OCI-LY3 (cell line): ENCODE measurements at regions not wholly inside any gene's neighbourhood (a gene's known extent, or its start where the extent isn't known, plus 50 kb on each side); places are given as distances from the start of the nearest gene placed in this dataset.
A peak's percentile ranks its signal among the peaks of the same experiment; 100 is the strongest.

Experiments
- H2AFZ ChIP-seq: fragments of 200-600, 300-600 bp; shearing (Covaris generic); 2 replicates; pipeline ENCODE4 v1.6.0; 2014; ENCODE audit warnings: antibody characterized with exemption, low read depth, low read length
- H3K27ac ChIP-seq: fragments of 200-600, 300-600 bp; sonication (generic); 2 replicates; pipeline ENCODE4 v1.5.1; 2014; ENCODE audit warnings: mild to moderate bottlenecking, low read length, moderate library complexity, mixed read lengths
- H3K27me3 ChIP-seq: fragments of 200-600, 300-600 bp; sonication (generic); 2 replicates; pipeline ENCODE4 v1.6.1; 2014; ENCODE audit warnings: low read depth, low read length, mixed read lengths
- H3K36me3 ChIP-seq: fragments of 200-600, 300-600 bp; sonication (generic); replicated peaks from 2 replicates; pipeline ENCODE3; 2014; ENCODE audit warnings: low read depth, low read length, mixed read lengths
- H3K4me1 ChIP-seq: fragments of 300-600, 200-600 bp; sonication (generic); 2 replicates; pipeline ENCODE4 v1.6.1; 2014; ENCODE audit warnings: low read length, mixed read lengths
- H3K4me2 ChIP-seq: fragments of 200-600, 300-600 bp; sonication (generic); 2 replicates; pipeline ENCODE4 v1.6.1; 2014; ENCODE audit warnings: low read length, mixed read lengths
- H3K4me3 ChIP-seq: fragments of 300-600, 200-600 bp; sonication (generic); 2 replicates; pipeline ENCODE4 v1.5.1; 2014; ENCODE audit warnings: antibody characterized with exemption, mild to moderate bottlenecking, low read length, moderate library complexity
- H3K79me2 ChIP-seq: fragments of 300-600, 200-600 bp; shearing (Covaris generic); 2 replicates; pipeline ENCODE4 v1.6.1; 2014; ENCODE audit warnings: mild to moderate bottlenecking, low read length, mixed read lengths
- H3K9ac ChIP-seq: fragments of 300-600, 200-600 bp; shearing (Covaris generic); 2 replicates; pipeline ENCODE4 v1.6.0; 2014; ENCODE audit warnings: mild to moderate bottlenecking, low read length, moderate library complexity
- H3K9me3 ChIP-seq: fragments of 200-600, 300-600 bp; shearing (Covaris generic); 2 replicates; pipeline ENCODE4 v1.6.1; 2014; ENCODE audit warnings: low read length, mixed read lengths; ENCODE audit not compliant: insufficient read depth
- H4K20me1 ChIP-seq: fragments of 200-600, 300-600 bp; sonication (generic); 2 replicates; pipeline ENCODE4 v1.6.1; 2016; ENCODE audit warnings: low read length, mixed read lengths; ENCODE audit not compliant: insufficient read depth
- EZH2phosphoT487 ChIP-seq: fragments of 200-600 bp; shearing (Covaris generic); IDR thresholded peaks from 2 replicates; pipeline ENCODE4 v1.6.1; 2018; ENCODE audit warnings: antibody characterized with exemption, mixed run types, low read depth
- TF ChIP-seq, protein P1 (sequence below): fragments of 200-600, 300-600 bp; sonication (generic); IDR thresholded peaks from 2 replicates; pipeline ENCODE4 v1.5.1; 2014; ENCODE audit warnings: antibody characterized with exemption, low read length, low read depth

DNA sequence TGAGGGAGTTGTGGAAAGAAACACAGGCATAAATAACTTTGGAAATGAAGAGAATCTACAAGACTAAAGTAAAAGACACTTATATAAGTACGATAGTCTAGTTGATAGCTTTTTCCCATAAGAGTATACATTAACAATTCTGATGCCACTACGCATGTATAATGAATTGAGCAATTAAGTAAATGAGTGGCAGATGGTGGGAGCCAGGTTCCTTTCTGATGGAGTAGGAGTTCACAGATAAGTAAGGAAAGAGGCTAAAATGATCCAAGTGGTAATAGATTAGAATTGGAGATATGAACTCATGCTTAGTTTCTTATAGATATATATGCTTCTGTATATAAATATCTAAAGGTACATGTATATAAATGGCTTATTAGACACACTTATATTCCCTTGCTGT, 368.3 kb downstream of the FAM181B start:
- Histone ChIP-seq H3K4me2 (no peak overlapping the region), H4K20me1 (no peaks in the 10 kb centered on the region), H3K9ac (no peak overlapping the region), H3K27me3 (no peaks in the 10 kb centered on the region), H3K79me2 (no peaks in the 10 kb centered on the region), H3K36me3 (no peaks in the 10 kb centered on the region), H3K4me3 (no peak overlapping the region), H3K4me1 (no peaks in the 10 kb centered on the region), H3K27ac (no peak overlapping the region), H2AFZ (no peak overlapping the region), H3K9me3 (no peaks in the 10 kb centered on the region)
- TF ChIP-seq, protein P1, sequence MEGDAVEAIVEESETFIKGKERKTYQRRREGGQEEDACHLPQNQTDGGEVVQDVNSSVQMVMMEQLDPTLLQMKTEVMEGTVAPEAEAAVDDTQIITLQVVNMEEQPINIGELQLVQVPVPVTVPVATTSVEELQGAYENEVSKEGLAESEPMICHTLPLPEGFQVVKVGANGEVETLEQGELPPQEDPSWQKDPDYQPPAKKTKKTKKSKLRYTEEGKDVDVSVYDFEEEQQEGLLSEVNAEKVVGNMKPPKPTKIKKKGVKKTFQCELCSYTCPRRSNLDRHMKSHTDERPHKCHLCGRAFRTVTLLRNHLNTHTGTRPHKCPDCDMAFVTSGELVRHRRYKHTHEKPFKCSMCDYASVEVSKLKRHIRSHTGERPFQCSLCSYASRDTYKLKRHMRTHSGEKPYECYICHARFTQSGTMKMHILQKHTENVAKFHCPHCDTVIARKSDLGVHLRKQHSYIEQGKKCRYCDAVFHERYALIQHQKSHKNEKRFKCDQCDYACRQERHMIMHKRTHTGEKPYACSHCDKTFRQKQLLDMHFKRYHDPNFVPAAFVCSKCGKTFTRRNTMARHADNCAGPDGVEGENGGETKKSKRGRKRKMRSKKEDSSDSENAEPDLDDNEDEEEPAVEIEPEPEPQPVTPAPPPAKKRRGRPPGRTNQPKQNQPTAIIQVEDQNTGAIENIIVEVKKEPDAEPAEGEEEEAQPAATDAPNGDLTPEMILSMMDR, result no peak
- no peak for TF ChIP-seq EZH2phosphoT487

DNA sequence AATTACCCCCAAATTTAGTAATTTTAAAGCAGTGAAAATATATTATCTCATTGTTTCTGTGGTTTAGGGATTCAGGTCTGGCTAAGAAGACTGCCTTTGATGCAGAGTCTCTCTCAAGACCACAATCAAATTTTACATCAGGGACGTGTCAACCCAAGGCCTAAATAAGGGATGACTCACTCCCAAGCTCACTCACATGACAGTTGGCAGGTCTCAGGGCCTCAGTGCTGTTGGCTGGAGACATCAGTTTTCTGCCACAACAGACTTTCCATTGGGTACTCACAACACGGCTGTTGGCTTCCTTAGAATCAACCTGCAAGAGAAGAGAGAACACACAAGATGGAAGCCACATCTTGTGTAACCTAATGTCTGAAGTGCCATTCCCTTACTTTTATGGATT, 377.3 kb downstream of the FAM181B start:
- H3K4me3 ChIP-seq, result no peak overlapping the region
- no peaks in the 10 kb centered on the region for H3K36me3 ChIP-seq
- no peak overlapping the region for H3K4me2 ChIP-seq
- H2AFZ ChIP-seq, result peak overlapping the region; percentile 33; the same call in 1 of the 2 replicates
- H3K9me3 ChIP-seq, result no peaks in the 10 kb centered on the region
- no peaks in the 10 kb centered on the region for H4K20me1 ChIP-seq
- no peaks in the 10 kb centered on the region for H3K79me2 ChIP-seq
- no peak overlapping the region for H3K27ac ChIP-seq
- no peak for TF ChIP-seq EZH2phosphoT487
- TF ChIP-seq, protein P1, result no peak
- no peaks in the 10 kb centered on the region for H3K27me3 ChIP-seq
- H3K4me1 ChIP-seq, result no peaks in the 10 kb centered on the region
- no peak overlapping the region for H3K9ac ChIP-seq

DNA sequence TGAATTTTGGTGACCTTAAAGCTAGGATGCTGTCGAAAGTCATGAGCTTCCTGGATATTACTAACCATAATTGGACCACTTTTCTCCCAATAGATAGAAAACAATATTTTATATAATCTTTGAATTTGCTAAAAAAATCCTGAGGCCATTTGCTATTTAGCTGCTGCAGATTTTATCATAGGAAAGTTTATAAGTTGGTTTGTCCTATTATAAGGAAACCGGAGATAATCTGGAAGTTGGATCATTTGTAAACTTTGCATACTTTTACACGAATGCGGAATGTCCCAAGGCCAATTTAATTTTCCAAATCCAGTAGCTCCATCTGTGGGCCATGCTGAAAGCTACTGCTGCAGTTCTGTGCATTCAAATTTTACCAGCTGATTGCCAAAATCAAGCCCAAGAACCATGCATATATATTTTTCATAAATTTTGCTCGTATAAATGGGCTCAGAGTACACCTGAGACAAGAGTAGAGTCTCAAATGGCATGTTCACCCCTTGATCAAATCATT, 378.3 kb downstream of the FAM181B start:
- no peaks in the 10 kb centered on the region for H3K27me3 ChIP-seq
- no peaks in the 10 kb centered on the region for H4K20me1 ChIP-seq
- H3K4me3 ChIP-seq, result no peak overlapping the region
- TF ChIP-seq, protein P1, result no peak
- no peak for TF ChIP-seq EZH2phosphoT487
- no peaks in the 10 kb centered on the region for H3K9me3 ChIP-seq
- H2AFZ ChIP-seq, result no peak overlapping the region
- no peaks in the 10 kb centered on the region for H3K36me3 ChIP-seq
- H3K9ac ChIP-seq, result no peak overlapping the region
- no peaks in the 10 kb centered on the region for H3K79me2 ChIP-seq
- no peak overlapping the region for H3K27ac ChIP-seq
- H3K4me1 ChIP-seq, result no peaks in the 10 kb centered on the region
- H3K4me2 ChIP-seq, result no peak overlapping the region

DNA sequence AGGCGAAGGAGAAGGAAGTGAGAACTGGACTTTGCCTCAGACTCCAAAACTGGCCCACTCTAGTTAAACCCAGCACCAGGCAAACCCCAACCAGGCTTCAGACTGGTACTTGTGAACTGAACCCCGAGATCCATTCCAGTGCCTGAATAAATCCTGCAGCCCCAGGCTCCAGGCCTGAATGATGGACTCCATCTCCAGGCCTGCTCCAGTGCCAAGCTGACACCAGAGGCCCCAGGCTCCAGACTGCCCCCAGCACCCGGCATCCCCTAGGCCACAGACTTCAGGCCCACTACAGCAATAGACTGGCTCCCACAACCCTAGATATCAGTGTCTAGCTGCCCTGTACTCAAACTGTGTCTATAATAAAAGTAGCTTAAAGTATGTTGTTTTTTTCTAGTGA, 406.8 kb downstream of the FAM181B start:
- Histone ChIP-seq H3K9ac (no peak overlapping the region), H3K27me3 (no peaks in the 10 kb centered on the region), H3K4me2 (no peak overlapping the region), H3K4me1 (no peaks in the 10 kb centered on the region), H3K79me2 (no peaks in the 10 kb centered on the region), H3K4me3 (no peak overlapping the region), H3K9me3 (no peaks in the 10 kb centered on the region), H4K20me1 (no peaks in the 10 kb centered on the region), H3K27ac (no peak overlapping the region), H2AFZ (0 out of 2 replicates have a peak overlapping the region, but pooled peaks have one; percentile 1), H3K36me3 (no peaks in the 10 kb centered on the region)
- TF ChIP-seq EZH2phosphoT487, result no peak
- TF ChIP-seq, protein P1, result no peak
